ENCODE measurements at regions not wholly inside any gene's neighbourhood (a gene's known extent, or its start where the extent isn't known, plus 50 kb on each side); places are given as distances from the start of the nearest gene placed in this dataset.

GRCh38 chr20:40325006-40325568 lies 363.9 kb downstream of the MAFB start:
- no peak overlapping the region for H3K4me3 ChIP-seq
- DNase-seq (ENCODE audit: low spot score): no peak
- TF ChIP-seq CTCF (IDR thresholded peaks at IDR 0.05): no peak
- H3K27ac ChIP-seq: no peak overlapping the region

- TF ChIP-seq CTCF (IDR thresholded peaks at IDR 0.05): no peak
- Histone ChIP-seq H3K4me3 (no peak overlapping the region), H3K27ac (no peak overlapping the region)
- no peak for DNase-seq (ENCODE audit: low spot score)
Measured at GRCh38 chr20:40323361-40323794, 365.7 kb downstream of the MAFB start.

- H3K4me3 ChIP-seq: no peak overlapping the region
- TF ChIP-seq CTCF (IDR thresholded peaks at IDR 0.05): no peak
- H3K27ac ChIP-seq: no peak overlapping the region
- no peak for DNase-seq (ENCODE audit: low spot score)
Measured at GRCh38 chr20:40322941-40323340, 366.1 kb downstream of the MAFB start.

GRCh38 chr20:40320517-40321011 lies 368.5 kb downstream of the MAFB start:
- DNase-seq (ENCODE audit: low spot score): no peak
- Histone ChIP-seq H3K27ac (no peak overlapping the region), H3K4me3 (no peak overlapping the region)
- TF ChIP-seq CTCF (IDR thresholded peaks at IDR 0.05): no peak

- no peak for TF ChIP-seq CTCF (IDR thresholded peaks at IDR 0.05)
- H3K4me3 ChIP-seq: no peak overlapping the region
- DNase-seq (ENCODE audit: low spot score): no peak
- no peak overlapping the region for H3K27ac ChIP-seq
Measured at GRCh38 chr20:40319741-40320516, 369.1 kb downstream of the MAFB start.

- no peak for TF ChIP-seq CTCF (IDR thresholded peaks at IDR 0.05)
- H3K27ac ChIP-seq: no peak overlapping the region
- DNase-seq (ENCODE audit: low spot score): no peak
- H3K4me3 ChIP-seq: no peak overlapping the region
Measured at GRCh38 chr20:40319056-40319455, 370.0 kb downstream of the MAFB start.

All from coronary artery (tissue), 2 donors.